ENCODE measurements at regions not wholly inside any gene's neighbourhood (a gene's known extent, or its start where the extent isn't known, plus 50 kb on each side); places are given as distances from the start of the nearest gene placed in this dataset.

DNA sequence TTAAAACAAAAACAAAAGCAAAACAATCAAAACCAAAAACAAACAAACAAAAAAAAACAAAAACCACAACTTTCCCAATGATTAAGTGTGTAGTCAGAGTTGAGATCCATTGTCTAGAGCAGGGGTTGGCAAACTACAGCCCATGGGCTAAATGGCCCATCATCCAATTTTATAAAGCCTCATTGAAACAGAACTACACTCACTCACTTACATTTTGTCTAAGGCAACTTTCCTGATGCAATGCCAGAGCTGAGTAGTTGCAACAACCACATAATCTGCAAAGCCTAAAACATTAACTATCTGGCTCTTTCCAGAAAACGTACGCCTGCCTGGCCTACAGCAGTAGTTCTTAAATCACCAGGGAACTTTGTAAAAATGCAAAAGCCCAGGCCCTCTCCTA lies 124.1 kb downstream of the SOX9 start:
- TF ChIP-seq, protein P1, sequence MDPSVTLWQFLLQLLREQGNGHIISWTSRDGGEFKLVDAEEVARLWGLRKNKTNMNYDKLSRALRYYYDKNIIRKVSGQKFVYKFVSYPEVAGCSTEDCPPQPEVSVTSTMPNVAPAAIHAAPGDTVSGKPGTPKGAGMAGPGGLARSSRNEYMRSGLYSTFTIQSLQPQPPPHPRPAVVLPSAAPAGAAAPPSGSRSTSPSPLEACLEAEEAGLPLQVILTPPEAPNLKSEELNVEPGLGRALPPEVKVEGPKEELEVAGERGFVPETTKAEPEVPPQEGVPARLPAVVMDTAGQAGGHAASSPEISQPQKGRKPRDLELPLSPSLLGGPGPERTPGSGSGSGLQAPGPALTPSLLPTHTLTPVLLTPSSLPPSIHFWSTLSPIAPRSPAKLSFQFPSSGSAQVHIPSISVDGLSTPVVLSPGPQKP (IDR thresholded peaks at IDR 0.05; ENCODE audit: low read depth, low read length): no peak
- TF ChIP-seq RAD21 (conservative IDR thresholded peaks at IDR 0.05 in 1 of 2, IDR thresholded peaks at IDR 0.05 in 1 of 2) (no peak), HOXB5 (CRISPR knock-in tag; IDR thresholded peaks at IDR 0.05) (no peak)
- TF ChIP-seq, protein P2, sequence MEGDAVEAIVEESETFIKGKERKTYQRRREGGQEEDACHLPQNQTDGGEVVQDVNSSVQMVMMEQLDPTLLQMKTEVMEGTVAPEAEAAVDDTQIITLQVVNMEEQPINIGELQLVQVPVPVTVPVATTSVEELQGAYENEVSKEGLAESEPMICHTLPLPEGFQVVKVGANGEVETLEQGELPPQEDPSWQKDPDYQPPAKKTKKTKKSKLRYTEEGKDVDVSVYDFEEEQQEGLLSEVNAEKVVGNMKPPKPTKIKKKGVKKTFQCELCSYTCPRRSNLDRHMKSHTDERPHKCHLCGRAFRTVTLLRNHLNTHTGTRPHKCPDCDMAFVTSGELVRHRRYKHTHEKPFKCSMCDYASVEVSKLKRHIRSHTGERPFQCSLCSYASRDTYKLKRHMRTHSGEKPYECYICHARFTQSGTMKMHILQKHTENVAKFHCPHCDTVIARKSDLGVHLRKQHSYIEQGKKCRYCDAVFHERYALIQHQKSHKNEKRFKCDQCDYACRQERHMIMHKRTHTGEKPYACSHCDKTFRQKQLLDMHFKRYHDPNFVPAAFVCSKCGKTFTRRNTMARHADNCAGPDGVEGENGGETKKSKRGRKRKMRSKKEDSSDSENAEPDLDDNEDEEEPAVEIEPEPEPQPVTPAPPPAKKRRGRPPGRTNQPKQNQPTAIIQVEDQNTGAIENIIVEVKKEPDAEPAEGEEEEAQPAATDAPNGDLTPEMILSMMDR (IDR thresholded peaks at IDR 0.05): no peak
